Chondrocyte (in vitro differentiated cells): ENCODE measurements at regions not wholly inside any gene's neighbourhood (a gene's known extent, or its start where the extent isn't known, plus 50 kb on each side); places are given as distances from the start of the nearest gene placed in this dataset.

Experiments
- DNase-seq: peaks from one replicate; pipeline ENCODE4 v3.0.0; 2021; ENCODE audit warnings: mixed read lengths, low spot score
- H3K27ac Mint-ChIP-seq: one replicate; pipeline ENCODE4 v1.8.0; 2021; ENCODE audit warnings: mild to moderate bottlenecking, moderate library complexity, mixed read lengths; ENCODE audit not compliant: unreplicated experiment
- H3K27me3 Mint-ChIP-seq: 2 replicates; pipeline ENCODE4 v1.8.0; 2021; ENCODE audit warnings: low read depth, mixed read lengths
- H3K36me3 Mint-ChIP-seq: 2 replicates; pipeline ENCODE4 v1.8.0; 2021; ENCODE audit warnings: low read depth, mixed read lengths
- H3K4me1 Mint-ChIP-seq: 2 replicates; pipeline ENCODE4 v1.8.0; 2021; ENCODE audit warnings: low read depth, mild to moderate bottlenecking, mixed read lengths
- H3K4me3 Mint-ChIP-seq: one replicate; pipeline ENCODE4 v1.8.0; 2021; ENCODE audit warnings: mild to moderate bottlenecking, moderate library complexity, mixed read lengths; ENCODE audit not compliant: unreplicated experiment
- H3K9me3 Mint-ChIP-seq: 2 replicates; pipeline ENCODE4 v1.8.0; 2021; ENCODE audit warnings: low read depth, mixed read lengths
- TF ChIP-seq, protein P1 (sequence below): fragments of 200-600 bp; sonication (generic); IDR thresholded peaks from 2 replicates; pipeline ENCODE4 v1.5.0; 2021; ENCODE audit warnings: antibody characterized with exemption, mild to moderate bottlenecking, moderate library complexity

DNA sequence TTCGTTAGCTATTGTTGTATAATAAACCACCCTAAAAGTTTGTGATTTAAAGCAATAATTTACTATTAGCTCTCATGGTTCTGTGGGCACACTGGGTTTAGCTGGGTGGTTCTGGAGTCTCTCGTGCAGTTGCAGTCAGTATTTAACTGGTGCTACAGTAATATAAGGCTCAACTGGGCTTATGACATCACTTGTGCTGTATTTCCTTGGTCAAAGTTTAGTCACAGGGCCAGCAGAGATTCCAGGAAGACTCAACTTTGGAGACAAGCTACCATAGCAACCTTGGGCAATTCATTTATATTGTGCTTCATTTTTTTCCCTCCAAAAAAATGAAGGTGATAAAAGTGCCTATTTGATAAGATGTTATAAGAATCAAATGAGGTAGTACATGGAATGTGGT is 204.2 kb upstream of the GUCY1A2 start:
- no peaks in the 10 kb centered on the region for H3K9me3 Mint-ChIP-seq
- no peak overlapping the region for H3K27ac Mint-ChIP-seq
- H3K36me3 Mint-ChIP-seq: no peaks in the 10 kb centered on the region
- no peaks in the 10 kb centered on the region for H3K4me1 Mint-ChIP-seq
- no peak overlapping the region for H3K4me3 Mint-ChIP-seq
- H3K27me3 Mint-ChIP-seq: peaks cover 1% of the 10 kb centered on the region
- TF ChIP-seq, protein P1, sequence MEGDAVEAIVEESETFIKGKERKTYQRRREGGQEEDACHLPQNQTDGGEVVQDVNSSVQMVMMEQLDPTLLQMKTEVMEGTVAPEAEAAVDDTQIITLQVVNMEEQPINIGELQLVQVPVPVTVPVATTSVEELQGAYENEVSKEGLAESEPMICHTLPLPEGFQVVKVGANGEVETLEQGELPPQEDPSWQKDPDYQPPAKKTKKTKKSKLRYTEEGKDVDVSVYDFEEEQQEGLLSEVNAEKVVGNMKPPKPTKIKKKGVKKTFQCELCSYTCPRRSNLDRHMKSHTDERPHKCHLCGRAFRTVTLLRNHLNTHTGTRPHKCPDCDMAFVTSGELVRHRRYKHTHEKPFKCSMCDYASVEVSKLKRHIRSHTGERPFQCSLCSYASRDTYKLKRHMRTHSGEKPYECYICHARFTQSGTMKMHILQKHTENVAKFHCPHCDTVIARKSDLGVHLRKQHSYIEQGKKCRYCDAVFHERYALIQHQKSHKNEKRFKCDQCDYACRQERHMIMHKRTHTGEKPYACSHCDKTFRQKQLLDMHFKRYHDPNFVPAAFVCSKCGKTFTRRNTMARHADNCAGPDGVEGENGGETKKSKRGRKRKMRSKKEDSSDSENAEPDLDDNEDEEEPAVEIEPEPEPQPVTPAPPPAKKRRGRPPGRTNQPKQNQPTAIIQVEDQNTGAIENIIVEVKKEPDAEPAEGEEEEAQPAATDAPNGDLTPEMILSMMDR: no peak
- DNase-seq: no peak

DNA sequence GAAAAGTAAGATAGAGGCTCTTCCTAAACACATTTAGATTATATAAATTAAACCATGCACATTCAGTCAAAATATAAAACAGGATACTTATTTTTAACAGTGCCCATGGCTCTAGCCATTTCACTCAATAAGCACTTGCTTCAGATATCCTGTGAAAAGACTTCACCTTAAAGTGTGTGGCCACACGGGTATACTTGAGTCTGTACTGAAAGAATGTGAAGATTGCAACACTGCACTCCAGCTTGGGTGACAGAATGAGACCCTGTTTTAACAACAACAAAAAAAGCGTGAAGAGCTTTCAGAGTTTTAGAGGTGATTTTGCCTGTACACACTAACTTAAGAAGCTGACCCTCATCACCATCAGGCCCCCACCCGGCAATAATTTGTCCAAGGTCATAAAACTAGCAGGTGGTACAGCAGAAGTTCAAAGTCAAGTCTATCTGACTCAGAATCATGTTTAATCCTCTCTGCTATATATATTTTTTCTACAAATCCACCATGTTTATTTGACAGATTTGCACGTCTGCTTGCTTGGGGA is 203.5 kb upstream of the GUCY1A2 start:
- H3K4me1 Mint-ChIP-seq: no peaks in the 10 kb centered on the region
- H3K36me3 Mint-ChIP-seq: no peaks in the 10 kb centered on the region
- no peak for DNase-seq
- TF ChIP-seq, protein P1: no peak
- H3K9me3 Mint-ChIP-seq: no peaks in the 10 kb centered on the region
- no peak overlapping the region for H3K4me3 Mint-ChIP-seq
- H3K27me3 Mint-ChIP-seq: peaks cover 1% of the 10 kb centered on the region
- no peak overlapping the region for H3K27ac Mint-ChIP-seq

DNA sequence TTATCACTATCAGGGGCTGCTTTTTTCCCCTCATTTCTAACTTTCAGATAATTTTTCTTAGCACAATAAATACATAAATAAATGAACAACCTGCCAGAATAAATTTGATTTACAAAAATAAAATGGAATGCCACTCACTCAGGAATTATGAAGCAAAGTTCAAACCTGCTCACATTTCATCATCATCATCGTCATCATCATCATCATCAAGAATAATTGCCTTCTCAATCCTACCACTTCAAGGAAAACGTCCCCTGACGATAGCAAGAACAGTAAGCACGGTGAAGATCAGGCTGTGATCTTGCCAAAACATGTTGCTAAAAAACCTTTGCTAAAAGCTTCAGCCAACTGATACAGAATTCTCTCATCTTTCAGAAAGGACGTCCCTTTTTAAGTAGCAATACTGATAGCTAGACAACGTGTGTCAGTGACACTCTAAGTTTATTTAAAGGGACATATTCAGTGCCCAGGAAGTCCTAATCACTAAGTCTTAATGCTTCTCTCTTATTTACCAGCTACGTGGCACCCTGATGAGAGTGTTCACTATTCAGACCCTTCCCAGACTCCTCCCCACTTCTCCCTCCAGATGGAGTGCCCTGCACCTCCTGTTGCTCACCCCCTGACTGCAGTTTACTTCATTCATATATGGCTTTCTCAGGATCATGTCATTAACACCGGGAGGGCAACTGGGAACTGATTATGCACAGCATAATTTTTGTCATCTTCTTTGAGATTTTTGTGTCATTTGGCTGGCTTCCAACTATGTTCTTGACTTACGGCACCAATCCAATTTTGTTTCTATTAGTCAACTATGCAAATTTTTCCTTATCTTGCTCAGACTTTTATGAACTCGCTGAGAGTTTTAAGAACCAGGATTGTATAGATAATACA is 200.1 kb upstream of the GUCY1A2 start:
- H3K4me1 Mint-ChIP-seq: no peaks in the 10 kb centered on the region
- H3K27me3 Mint-ChIP-seq: no peaks in the 10 kb centered on the region
- H3K9me3 Mint-ChIP-seq: no peaks in the 10 kb centered on the region
- TF ChIP-seq, protein P1: no peak
- no peak for DNase-seq
- H3K4me3 Mint-ChIP-seq: no peak overlapping the region
- no peaks in the 10 kb centered on the region for H3K36me3 Mint-ChIP-seq
- H3K27ac Mint-ChIP-seq: no peak overlapping the region

DNA sequence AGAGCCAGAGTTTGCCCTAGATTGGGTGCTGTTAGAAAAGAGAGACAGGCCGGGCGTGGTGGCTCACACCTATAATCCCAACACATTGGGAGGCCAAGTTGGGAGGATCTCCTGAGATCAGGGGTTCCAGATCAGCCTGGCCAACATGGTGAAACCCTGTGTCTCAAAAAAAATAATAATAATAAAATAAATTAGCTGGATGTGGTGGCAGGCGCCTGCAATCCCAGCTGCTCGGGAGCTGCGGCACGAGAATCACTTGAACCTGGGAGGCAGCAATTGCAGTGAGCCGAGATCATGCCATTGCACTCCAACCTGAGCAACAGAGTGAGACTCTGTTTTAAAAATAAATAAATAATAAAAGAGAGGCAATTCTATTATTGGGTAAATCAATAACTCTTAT is 199.2 kb upstream of the GUCY1A2 start:
- TF ChIP-seq, protein P1: no peak
- Mint-ChIP-seq H3K4me1 (no peaks in the 10 kb centered on the region), H3K27ac (no peak overlapping the region), H3K36me3 (no peaks in the 10 kb centered on the region), H3K4me3 (no peak overlapping the region), H3K27me3 (no peaks in the 10 kb centered on the region), H3K9me3 (no peaks in the 10 kb centered on the region)
- DNase-seq: no peak

DNA sequence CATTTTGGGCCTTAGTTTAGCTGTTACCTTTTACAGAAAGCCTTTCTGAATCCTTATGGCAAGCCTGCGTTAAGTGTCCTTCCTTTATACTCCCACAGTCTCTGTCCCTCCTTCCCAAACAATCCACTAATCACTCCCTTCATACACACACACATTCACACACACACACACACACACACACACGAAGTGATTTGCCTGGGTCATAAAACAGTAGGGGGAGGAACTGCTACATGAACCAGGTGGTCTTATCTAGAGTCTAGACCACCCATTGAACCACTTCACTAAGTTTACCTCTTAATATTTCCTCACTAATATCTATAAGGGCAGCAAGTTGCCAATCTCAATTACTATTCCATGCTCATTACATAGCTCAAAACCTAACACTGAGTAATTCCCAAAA is 196.7 kb upstream of the GUCY1A2 start:
- TF ChIP-seq, protein P1: no peak
- no peaks in the 10 kb centered on the region for H3K9me3 Mint-ChIP-seq
- no peaks in the 10 kb centered on the region for H3K4me1 Mint-ChIP-seq
- H3K36me3 Mint-ChIP-seq: no peaks in the 10 kb centered on the region
- peaks cover 12% of the 10 kb centered on the region for H3K27me3 Mint-ChIP-seq
- no peak overlapping the region for H3K27ac Mint-ChIP-seq
- H3K4me3 Mint-ChIP-seq: no peak overlapping the region
- DNase-seq: no peak
